Fibroblast of lung (primary cell): ENCODE measurements at regions not wholly inside any gene's neighbourhood (a gene's known extent, or its start where the extent isn't known, plus 50 kb on each side); places are given as distances from the start of the nearest gene placed in this dataset.

ENCODE experiments used
- EZH2 ChIP-seq: IDR thresholded peaks from 2 replicates; pipeline ENCODE4 v1.5.1; 2012; ENCODE audit warnings: low read length, control low read depth, mild to moderate bottlenecking; ENCODE audit errors: missing control alignments
- TF ChIP-seq, protein P1 (sequence below), 2 donors: IDR thresholded peaks in 1 of 2; conservative IDR thresholded peaks in 1 of 2; 1 replicate in 1 of 2; 2 replicates in 1 of 2; pipeline ENCODE4 v1.5.1; 2011 to 2012; ENCODE audit warnings: low read length in 2 of 2, control low read depth in 1 of 2, inconsistent platforms in 1 of 2, low read depth in 1 of 2, mild to moderate bottlenecking in 1 of 2

DNA sequence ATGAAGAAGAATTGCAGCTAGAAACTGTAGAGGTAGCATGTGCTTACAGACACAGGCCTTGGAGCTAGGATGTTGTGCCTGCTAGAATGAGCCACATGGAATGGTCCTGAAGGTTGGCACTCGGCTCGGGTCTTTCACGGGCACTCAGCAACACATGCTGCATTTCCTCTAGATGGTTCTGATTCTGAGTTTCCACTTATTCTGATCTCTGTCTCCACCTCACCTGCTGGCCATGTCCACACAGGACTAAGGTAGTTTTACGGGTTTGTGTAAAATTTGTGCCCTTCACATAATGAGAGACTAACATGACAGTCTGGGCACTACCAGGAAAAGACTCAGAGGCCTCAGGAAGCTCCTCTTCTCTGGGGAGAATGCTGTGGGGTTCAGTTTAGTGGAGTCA lies 444.8 kb upstream of the MKI67 start:
- TF ChIP-seq, protein P1, sequence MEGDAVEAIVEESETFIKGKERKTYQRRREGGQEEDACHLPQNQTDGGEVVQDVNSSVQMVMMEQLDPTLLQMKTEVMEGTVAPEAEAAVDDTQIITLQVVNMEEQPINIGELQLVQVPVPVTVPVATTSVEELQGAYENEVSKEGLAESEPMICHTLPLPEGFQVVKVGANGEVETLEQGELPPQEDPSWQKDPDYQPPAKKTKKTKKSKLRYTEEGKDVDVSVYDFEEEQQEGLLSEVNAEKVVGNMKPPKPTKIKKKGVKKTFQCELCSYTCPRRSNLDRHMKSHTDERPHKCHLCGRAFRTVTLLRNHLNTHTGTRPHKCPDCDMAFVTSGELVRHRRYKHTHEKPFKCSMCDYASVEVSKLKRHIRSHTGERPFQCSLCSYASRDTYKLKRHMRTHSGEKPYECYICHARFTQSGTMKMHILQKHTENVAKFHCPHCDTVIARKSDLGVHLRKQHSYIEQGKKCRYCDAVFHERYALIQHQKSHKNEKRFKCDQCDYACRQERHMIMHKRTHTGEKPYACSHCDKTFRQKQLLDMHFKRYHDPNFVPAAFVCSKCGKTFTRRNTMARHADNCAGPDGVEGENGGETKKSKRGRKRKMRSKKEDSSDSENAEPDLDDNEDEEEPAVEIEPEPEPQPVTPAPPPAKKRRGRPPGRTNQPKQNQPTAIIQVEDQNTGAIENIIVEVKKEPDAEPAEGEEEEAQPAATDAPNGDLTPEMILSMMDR (conservative IDR thresholded peaks at IDR 0.05 in 1 of 2, IDR thresholded peaks at IDR 0.05 in 1 of 2; ENCODE audit: low read depth in 1 of 2, low read length in 2 of 2), result no peak
- no peak for TF ChIP-seq EZH2
